ENCODE measurements at regions not wholly inside any gene's neighbourhood (a gene's known extent, or its start where the extent isn't known, plus 50 kb on each side); places are given as distances from the start of the nearest gene placed in this dataset.

GRCh38 chr1:234716908-234717375 is 107.0 kb upstream of the IRF2BP2 start:
- DNase-seq (ENCODE audit: low read depth), result no peak

- DNase-seq (ENCODE audit: low read depth), result no peak
These were observed 105.5 kb upstream of the IRF2BP2 start for GRCh38 chr1:234715252-234716014.

- no peak for DNase-seq (ENCODE audit: low read depth)
These were observed 103.9 kb upstream of the IRF2BP2 start for GRCh38 chr1:234713859-234714258.

- DNase-seq (ENCODE audit: low read depth), result no peak
These were observed 103.5 kb upstream of the IRF2BP2 start for GRCh38 chr1:234713440-234713839.

- no peak for DNase-seq (ENCODE audit: low read depth)
These were observed 102.9 kb upstream of the IRF2BP2 start for GRCh38 chr1:234712891-234713305.

GRCh38 chr1:234710936-234711724 is 101.2 kb upstream of the IRF2BP2 start:
- DNase-seq (ENCODE audit: low read depth), result no peak

GRCh38 chr1:234710381-234710780 is 100.4 kb upstream of the IRF2BP2 start:
- DNase-seq (ENCODE audit: low read depth), result no peak

GRCh38 chr1:234709473-234710228 is 99.7 kb upstream of the IRF2BP2 start:
- DNase-seq (ENCODE audit: low read depth), result no peak

- DNase-seq (ENCODE audit: low read depth), result no peak
These were observed 98.9 kb upstream of the IRF2BP2 start for GRCh38 chr1:234708700-234709395.

- DNase-seq (ENCODE audit: low read depth), result no peak
These were observed 97.7 kb upstream of the IRF2BP2 start for GRCh38 chr1:234707641-234708040.

- DNase-seq (ENCODE audit: low read depth), result no peak
These were observed 97.0 kb upstream of the IRF2BP2 start for GRCh38 chr1:234706931-234707330.

- DNase-seq (ENCODE audit: low read depth), result no peak
These were observed 96.2 kb upstream of the IRF2BP2 start for GRCh38 chr1:234706199-234706598.

GRCh38 chr1:234705615-234706014 is 95.6 kb upstream of the IRF2BP2 start:
- DNase-seq (ENCODE audit: low read depth), result no peak

- no peak for DNase-seq (ENCODE audit: low read depth)
These were observed 94.3 kb upstream of the IRF2BP2 start for GRCh38 chr1:234704106-234704887.

- DNase-seq (ENCODE audit: low read depth), result no peak
These were observed 92.5 kb upstream of the IRF2BP2 start for GRCh38 chr1:234702342-234703000.

- DNase-seq (ENCODE audit: low read depth), result no peak
These were observed 91.9 kb upstream of the IRF2BP2 start for GRCh38 chr1:234701737-234702341.

GRCh38 chr1:234699795-234700665 is 90.1 kb upstream of the IRF2BP2 start:
- peak; percentile 31 for DNase-seq (ENCODE audit: low read depth)

- DNase-seq (ENCODE audit: low read depth), result no peak
These were observed 88.7 kb upstream of the IRF2BP2 start for GRCh38 chr1:234698686-234699085.

- DNase-seq (ENCODE audit: low read depth), result no peak
These were observed 87.8 kb upstream of the IRF2BP2 start for GRCh38 chr1:234697741-234698140.

All from stimulated activated CD4-positive, alpha-beta T cell treated with anti-CD3 and anti-CD28 coated beads, Interleukin-2, amount 100 ng/mL, for 4 hours (primary cell).